ENCODE measurements at regions not wholly inside any gene's neighbourhood (a gene's known extent, or its start where the extent isn't known, plus 50 kb on each side); places are given as distances from the start of the nearest gene placed in this dataset.

DNA sequence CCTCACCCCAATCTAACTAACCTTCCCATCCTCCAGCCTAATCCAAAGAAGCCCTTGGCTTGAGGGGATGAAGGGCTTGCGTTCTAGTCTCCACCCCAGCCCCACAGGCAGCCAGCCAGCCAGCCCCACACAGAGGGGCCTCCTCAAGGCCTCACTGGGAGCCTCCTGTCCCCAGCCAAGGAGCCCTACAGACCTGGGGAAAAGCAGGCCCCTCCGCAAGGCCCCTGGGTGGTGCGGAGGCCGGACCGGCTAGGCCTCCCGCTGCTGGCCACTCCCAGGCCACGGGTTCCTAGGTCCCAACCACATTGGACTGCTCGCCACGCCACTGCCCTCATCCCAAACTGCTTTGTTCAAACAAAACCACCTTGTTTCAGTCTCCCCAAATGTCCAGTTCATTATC lies 78.0 kb downstream of the ZIC5 start:
- peak overlapping the region; percentile 100 for H2BK20ac ChIP-seq (ENCODE audit: low read length)
- H3K4me1 ChIP-seq (replicated peaks in 1 of 4; ENCODE audit: control insufficient read depth in 3 of 4, insufficient read depth in 4 of 4, low read length in 3 of 4), result peaks cover 9 to 30% (median 17%) of the 10 kb centered on the region in 4 experiments
- no peak for FAIRE-seq
- H3K23me2 ChIP-seq (ENCODE audit: low read depth, low read length), result peaks cover 6% of the 10 kb centered on the region; the same call in 1 of the 2 replicates
- H3K56ac ChIP-seq (replicated peaks; ENCODE audit: insufficient read length, low read depth, low read length), result no peak overlapping the region
- WGBS, 2 experiments (ENCODE audit: extremely low coverage in 1 of 2, insufficient coverage in 1 of 2, insufficient read length in 1 of 2, insufficient replicate concordance in 2 of 2, low coverage in 1 of 2, low lambda C conversion rate in 2 of 2, missing lambda C conversion rate in 1 of 2), result 86% methylated on average over 9 of the region's 9 CpGs; no CpG with 5 or more reads in 1 of the 2 experiments
- H3K18ac ChIP-seq (ENCODE audit: extremely low read depth, low read length), result peak overlapping the region; percentile 76
- peak overlapping the region; percentile 78 for H2BK120ac ChIP-seq (replicated peaks; ENCODE audit: low read depth, low read length)
- ChIA-PET POLR2A (ENCODE audit: partially characterized antibody) (interaction anchor here (1.0 to 1.7 kb wide), 2 partner anchors 12 to 46 kb away, joined by 3 to 4 read pairs; no protein-coding TSS in a partner anchor), CTCF (ENCODE audit: partially characterized antibody) (interaction anchor here (0.9 to 1.9 kb wide), 7 partner anchors 10 to 236 kb away, joined by 3 to 9 read pairs (median 5); no protein-coding TSS in a partner anchor)
- no peak overlapping the region for H4K5ac ChIP-seq (ENCODE audit: insufficient read length, low read depth, low read length)
- no peak overlapping the region for H3K14ac ChIP-seq (ENCODE audit: insufficient read length)
- peak overlapping the region; percentile 55; the same call in 1 of the 2 replicates for H2BK5ac ChIP-seq (ENCODE audit: low read depth, low read length)
- TF ChIP-seq SIN3A (conservative IDR thresholded peaks at IDR 0.05 in 1 of 2, IDR thresholded peaks at IDR 0.05 in 1 of 2; ENCODE audit: low read depth in 1 of 2, low read length in 2 of 2) (no peak), GTF2F1 (IDR thresholded peaks at IDR 0.05; ENCODE audit: borderline replicate concordance, low read depth, low read length) (no peak), SP4 (IDR thresholded peaks at IDR 0.05; ENCODE audit: low read length) (no peak), USF2 (IDR thresholded peaks at IDR 0.05; ENCODE audit: low read length) (no peak), CTBP2 (IDR thresholded peaks at IDR 0.05; ENCODE audit: borderline replicate concordance, insufficient read depth, insufficient read length, low read length) (no peak), NANOG (IDR thresholded peaks at IDR 0.05; ENCODE audit: insufficient read depth, low read depth, low read length, poor library complexity, severe bottlenecking) (no peak)
- H3K9ac ChIP-seq (replicated peaks in 1 of 4; ENCODE audit: extremely low read depth in 1 of 4, low read depth in 3 of 4, low read length in 3 of 4), result no peak overlapping the region
- H2AFZ ChIP-seq (ENCODE audit: low read length), result no peak overlapping the region
- peak overlapping the region; percentile 68 for H2AK5ac ChIP-seq (ENCODE audit: low read depth, low read length)
- no peaks in the 10 kb centered on the region for H3K79me1 ChIP-seq (ENCODE audit: low read depth, low read length)
- H3K27me3 ChIP-seq (replicated peaks in 1 of 4; ENCODE audit: control insufficient read depth in 3 of 4, extremely low read depth in 1 of 4, insufficient read depth in 3 of 4, low read length in 3 of 4), result peaks cover 0 to 24% (median 19%) of the 10 kb centered on the region in 4 experiments; a peak in 5 of 7 replicates
- peak overlapping the region; percentile 95; the same call in 1 of the 2 replicates for H2BK15ac ChIP-seq (ENCODE audit: low read length)
- H4K8ac ChIP-seq (ENCODE audit: extremely low read depth, insufficient read depth, low read length), result no peak overlapping the region
- no peaks in the 10 kb centered on the region for H4K20me1 ChIP-seq (replicated peaks in 1 of 2; ENCODE audit: control insufficient read depth in 1 of 2, insufficient read depth in 2 of 2, low read length in 2 of 2)
- no peak overlapping the region for H3K27ac ChIP-seq (ENCODE audit: low read depth, low read length)
- no peaks in the 10 kb centered on the region for H3K9me3 ChIP-seq (ENCODE audit: insufficient read depth in 2 of 2, low read depth in 1 of 2, low read length in 1 of 2)
- H4K91ac ChIP-seq (replicated peaks; ENCODE audit: insufficient read length, low read length), result peak overlapping the region; percentile 95
- no peak overlapping the region; a peak in 1 of 4 replicates for H3K4me2 ChIP-seq (ENCODE audit: insufficient read depth in 1 of 2, low read depth in 2 of 2, low read length in 2 of 2)
- peak overlapping the region; percentile 98; the same call in 1 of the 2 replicates for H2BK12ac ChIP-seq (ENCODE audit: low read depth, low read length)
- H3K4me3 ChIP-seq (ENCODE audit: extremely low read depth in 1 of 4, insufficient read depth in 2 of 4, low read depth in 3 of 4, low read length in 4 of 4), result no peak overlapping the region
- H3K4ac ChIP-seq (replicated peaks; ENCODE audit: insufficient read length, low read depth, low read length), result peak overlapping the region; percentile 89
- H3K79me2 ChIP-seq (ENCODE audit: control insufficient read depth in 1 of 2, insufficient read depth in 2 of 2, low read length in 2 of 2), result no peaks in the 10 kb centered on the region
- H3K36me3 ChIP-seq (ENCODE audit: control insufficient read depth in 2 of 4, insufficient read depth in 4 of 4, low read length in 3 of 4), result no peaks in the 10 kb centered on the region
- no peak overlapping the region for H3K23ac ChIP-seq (ENCODE audit: insufficient read length)
- DNase-seq (ENCODE audit: low read depth in 1 of 2, low spot score in 2 of 2), result no peak

All from H1 (cell line).